ENCODE measurements at regions not wholly inside any gene's neighbourhood (a gene's known extent, or its start where the extent isn't known, plus 50 kb on each side); places are given as distances from the start of the nearest gene placed in this dataset.

- TF ChIP-seq REST (IDR thresholded peaks at IDR 0.05; ENCODE audit: low read depth, low read length) = no peak
- TF ChIP-seq EP300 (IDR thresholded peaks at IDR 0.05; ENCODE audit: borderline replicate concordance in 1 of 2, low read depth in 1 of 2, low read length in 1 of 2) = no peak
- TF ChIP-seq CHD2 (IDR thresholded peaks at IDR 0.05; ENCODE audit: low read length, partially characterized antibody) = no peak
These were observed 59.1 kb upstream of the SIM2 start (continued) for GRCh38 chr21:36639769-36640168.

GRCh38 chr21:36640174-36640720, 58.7 kb upstream of the SIM2 start:
- H3K36me3 ChIP-seq (replicated peaks in 1 of 2; ENCODE audit: control insufficient read depth in 1 of 2, insufficient read depth in 2 of 2, low read length in 1 of 2) = no peaks in the 10 kb centered on the region
- H3K9me2 ChIP-seq = no peaks in the 10 kb centered on the region
- H2AFZ ChIP-seq (ENCODE audit: low read depth) = no peak overlapping the region
- TF ChIP-seq CTCF (IDR thresholded peaks at IDR 0.05) = no peak
- TF ChIP-seq RAD21 (IDR thresholded peaks at IDR 0.05; ENCODE audit: low read length) = no peak
- no peak for TF ChIP-seq TEAD4 (IDR thresholded peaks at IDR 0.05; ENCODE audit: borderline replicate concordance, insufficient read depth)
- TF ChIP-seq SIN3A (IDR thresholded peaks at IDR 0.05; ENCODE audit: borderline replicate concordance, low read depth, low read length) = no peak
- no peak for TF ChIP-seq ELF1 (IDR thresholded peaks at IDR 0.05)
- no peak for TF ChIP-seq YY1 (IDR thresholded peaks at IDR 0.05; ENCODE audit: low read depth)
- no peak for TF ChIP-seq MEF2A (IDR thresholded peaks at IDR 0.05; ENCODE audit: borderline replicate concordance, low read depth)
- no peak for TF ChIP-seq RCOR1 (IDR thresholded peaks at IDR 0.05; ENCODE audit: low read length)
- TF ChIP-seq FOSL2 (IDR thresholded peaks at IDR 0.05; ENCODE audit: borderline replicate concordance, low read depth) = no peak
- no peak for TF ChIP-seq USF1 (IDR thresholded peaks at IDR 0.05; ENCODE audit: borderline replicate concordance, low read depth)
- no peak overlapping the region for H3K9ac ChIP-seq
- H3K27ac ChIP-seq (ENCODE audit: low read depth in 2 of 2, low read length in 1 of 2) = no peak overlapping the region
- no peaks in the 10 kb centered on the region; a peak in 1 of 4 replicates for H3K4me1 ChIP-seq (ENCODE audit: control insufficient read depth in 1 of 2, insufficient read depth in 2 of 2, low read depth in 1 of 2, low read length in 1 of 2)
- H4K20me1 ChIP-seq (ENCODE audit: insufficient read depth) = no peaks in the 10 kb centered on the region
- WGBS (ENCODE audit: low lambda C conversion rate) = 5% methylated on average over 4 of the region's 4 CpGs
- H3K27me3 ChIP-seq (ENCODE audit: insufficient read depth) = peaks cover 33% of the 10 kb centered on the region; the same call in 1 of the 2 replicates
- no peaks in the 10 kb centered on the region for H3F3A ChIP-seq (replicated peaks; ENCODE audit: insufficient read depth)
- 0 out of 2 replicates have a peak overlapping the region, but pooled peaks have one; percentile 16 for H3K4me2 ChIP-seq
- no peaks in the 10 kb centered on the region; the same call in 1 of the 2 replicates for H3K9me3 ChIP-seq
- ChIA-PET CTCF (interaction anchor here (1.5 to 2.4 kb wide), 2 partner anchors 9 kb away, joined by 10 to 15 read pairs; no protein-coding TSS in a partner anchor), POLR2A (no interaction called here)
- DNase-seq = no peak
- no peaks in the 10 kb centered on the region for H3K79me2 ChIP-seq (ENCODE audit: insufficient read depth)
- no peak overlapping the region for H3K4me3 ChIP-seq (ENCODE audit: low read depth in 2 of 2, low read length in 1 of 2)
